ENCODE measurements at regions not wholly inside any gene's neighbourhood (a gene's known extent, or its start where the extent isn't known, plus 50 kb on each side); places are given as distances from the start of the nearest gene placed in this dataset.
A peak's percentile ranks its signal among the peaks of the same experiment; 100 is the strongest.

DNA sequence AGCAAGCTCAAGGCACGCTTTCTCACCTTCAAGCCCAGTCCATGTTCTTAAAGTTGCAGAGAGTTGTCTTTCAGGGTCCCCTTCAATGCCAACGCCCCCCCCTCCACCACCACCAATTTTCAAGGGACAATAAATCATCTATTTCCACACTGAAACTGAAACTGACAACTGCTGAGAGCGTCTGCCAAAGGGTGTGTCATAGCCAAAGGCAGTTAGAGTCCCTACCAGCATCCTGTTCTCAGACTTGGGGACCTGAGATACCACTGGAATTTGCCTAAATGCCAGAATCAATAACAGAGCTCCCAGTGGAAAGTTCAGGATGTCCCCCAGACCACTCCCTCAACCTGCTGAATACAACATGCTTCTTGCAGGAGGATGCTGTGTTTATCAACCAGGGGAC, 133.2 kb upstream of the SOX9 start:
- Histone ChIP-seq H3K9me3 (no peaks in the 10 kb centered on the region), H3K27me3 (no peaks in the 10 kb centered on the region), H3K36me3 (no peaks in the 10 kb centered on the region), H3K4me3 (no peak overlapping the region), H3K27ac (no peak overlapping the region), H3K4me1 (peaks cover 27% of the 10 kb centered on the region)
- TF ChIP-seq, protein P1, sequence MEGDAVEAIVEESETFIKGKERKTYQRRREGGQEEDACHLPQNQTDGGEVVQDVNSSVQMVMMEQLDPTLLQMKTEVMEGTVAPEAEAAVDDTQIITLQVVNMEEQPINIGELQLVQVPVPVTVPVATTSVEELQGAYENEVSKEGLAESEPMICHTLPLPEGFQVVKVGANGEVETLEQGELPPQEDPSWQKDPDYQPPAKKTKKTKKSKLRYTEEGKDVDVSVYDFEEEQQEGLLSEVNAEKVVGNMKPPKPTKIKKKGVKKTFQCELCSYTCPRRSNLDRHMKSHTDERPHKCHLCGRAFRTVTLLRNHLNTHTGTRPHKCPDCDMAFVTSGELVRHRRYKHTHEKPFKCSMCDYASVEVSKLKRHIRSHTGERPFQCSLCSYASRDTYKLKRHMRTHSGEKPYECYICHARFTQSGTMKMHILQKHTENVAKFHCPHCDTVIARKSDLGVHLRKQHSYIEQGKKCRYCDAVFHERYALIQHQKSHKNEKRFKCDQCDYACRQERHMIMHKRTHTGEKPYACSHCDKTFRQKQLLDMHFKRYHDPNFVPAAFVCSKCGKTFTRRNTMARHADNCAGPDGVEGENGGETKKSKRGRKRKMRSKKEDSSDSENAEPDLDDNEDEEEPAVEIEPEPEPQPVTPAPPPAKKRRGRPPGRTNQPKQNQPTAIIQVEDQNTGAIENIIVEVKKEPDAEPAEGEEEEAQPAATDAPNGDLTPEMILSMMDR (IDR thresholded peaks at IDR 0.05): no peak
- TF ChIP-seq POLR2AphosphoS5 (IDR thresholded peaks at IDR 0.05) (peak in 1 of 3 donors; percentile 47), EP300 (IDR thresholded peaks at IDR 0.05) (no peak)
- WGBS: 26% methylated on average over 3 of the region's 3 CpGs
- no peak for DNase-seq (ENCODE audit: low spot score in 2 of 2)

DNA sequence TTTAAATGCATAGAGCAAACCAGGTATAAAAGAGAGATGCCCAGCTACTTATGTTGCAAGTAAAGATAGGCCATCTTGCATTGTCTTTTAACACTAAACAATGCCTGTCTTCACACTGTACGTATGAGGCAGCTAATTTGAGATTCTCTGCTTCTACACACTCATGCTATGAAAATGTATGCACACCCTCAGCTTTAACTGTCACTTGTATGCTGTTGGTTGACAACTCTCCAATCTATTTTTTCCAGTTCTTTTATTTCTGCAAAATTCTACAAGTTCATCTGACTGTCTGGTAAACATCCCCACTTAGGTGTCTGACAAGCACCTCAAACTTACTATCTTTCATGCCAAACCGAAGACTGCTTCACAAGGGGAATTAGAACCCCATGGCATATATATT, 131.7 kb upstream of the SOX9 start:
- Histone ChIP-seq H3K4me3 (no peak overlapping the region), H3K36me3 (no peaks in the 10 kb centered on the region), H3K9me3 (no peaks in the 10 kb centered on the region), H3K4me1 (peaks cover 27% of the 10 kb centered on the region), H3K27ac (no peak overlapping the region), H3K27me3 (no peaks in the 10 kb centered on the region)
- no peak for TF ChIP-seq POLR2A (IDR thresholded peaks at IDR 0.05)
- TF ChIP-seq POLR2AphosphoS5 (IDR thresholded peaks at IDR 0.05): no peak
- TF ChIP-seq EP300 (IDR thresholded peaks at IDR 0.05): no peak
- TF ChIP-seq, protein P1 (IDR thresholded peaks at IDR 0.05): no peak
- WGBS: 79% methylated on average over 2 of the region's 2 CpGs
- no peak for DNase-seq (ENCODE audit: low spot score in 2 of 2)

DNA sequence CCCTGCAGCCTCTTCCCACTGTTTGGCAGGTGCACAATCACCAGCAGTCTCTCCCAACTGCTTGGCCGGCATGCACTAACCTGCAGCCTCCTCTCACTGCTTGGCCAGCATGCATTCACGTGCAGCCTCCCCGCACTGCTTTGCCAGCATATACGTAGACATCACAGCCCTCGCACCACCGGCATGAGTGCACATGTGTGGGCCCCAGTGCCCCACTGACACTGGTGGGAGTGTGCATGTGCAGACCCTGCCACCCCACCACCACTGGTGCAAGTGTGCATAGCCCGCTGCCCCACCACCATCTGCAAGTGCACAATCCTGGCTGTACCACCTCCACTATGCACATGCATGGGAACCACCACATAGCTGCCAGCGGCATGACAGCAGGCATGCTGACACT, 127.5 kb upstream of the SOX9 start:
- Histone ChIP-seq H3K4me3 (no peak overlapping the region), H3K27ac (no peak overlapping the region), H3K27me3 (no peaks in the 10 kb centered on the region), H3K4me1 (peaks cover 7% of the 10 kb centered on the region), H3K9me3 (no peaks in the 10 kb centered on the region), H3K36me3 (no peaks in the 10 kb centered on the region)
- peak in 1 of 2 donors; percentile 73 for DNase-seq (ENCODE audit: low spot score in 2 of 2)
- TF ChIP-seq POLR2AphosphoS5 (IDR thresholded peaks at IDR 0.05): no peak
- TF ChIP-seq, protein P1 (IDR thresholded peaks at IDR 0.05): no peak
- TF ChIP-seq EP300 (IDR thresholded peaks at IDR 0.05): no peak
- TF ChIP-seq POLR2A (IDR thresholded peaks at IDR 0.05): no peak
- WGBS: 67% methylated on average over 3 of the region's 8 CpGs

DNA sequence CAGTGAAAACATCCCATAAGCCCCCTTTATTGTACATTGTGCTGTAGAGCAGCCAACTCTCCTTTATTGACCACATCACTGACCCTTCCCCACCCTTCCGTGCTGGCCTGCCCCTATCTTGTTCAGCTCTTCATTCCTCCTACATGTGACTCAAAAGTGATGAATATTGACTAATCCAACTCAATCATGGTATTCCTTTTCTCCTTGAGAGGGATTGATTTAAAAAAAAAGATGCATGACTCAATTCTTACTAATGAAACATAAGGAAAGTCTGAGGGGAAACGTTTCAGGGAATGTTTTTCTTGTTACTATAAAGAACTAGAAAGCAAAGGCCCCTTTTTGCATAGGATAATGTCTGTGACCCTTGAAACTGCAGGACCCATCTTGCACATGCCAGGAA, 125.2 kb upstream of the SOX9 start:
- no peak overlapping the region for H3K4me3 ChIP-seq
- DNase-seq (ENCODE audit: low spot score in 2 of 2): no peak
- no peaks in the 10 kb centered on the region for H3K27me3 ChIP-seq
- H3K27ac ChIP-seq: no peak overlapping the region
- TF ChIP-seq EP300 (IDR thresholded peaks at IDR 0.05): no peak
- no peak for TF ChIP-seq POLR2A (IDR thresholded peaks at IDR 0.05)
- TF ChIP-seq POLR2AphosphoS5 (IDR thresholded peaks at IDR 0.05): no peak
- TF ChIP-seq, protein P1 (IDR thresholded peaks at IDR 0.05): no peak
- H3K9me3 ChIP-seq: no peaks in the 10 kb centered on the region
- H3K4me1 ChIP-seq: no peaks in the 10 kb centered on the region
- H3K36me3 ChIP-seq: no peaks in the 10 kb centered on the region
- 65% methylated on average over 2 of the region's 2 CpGs for WGBS

DNA sequence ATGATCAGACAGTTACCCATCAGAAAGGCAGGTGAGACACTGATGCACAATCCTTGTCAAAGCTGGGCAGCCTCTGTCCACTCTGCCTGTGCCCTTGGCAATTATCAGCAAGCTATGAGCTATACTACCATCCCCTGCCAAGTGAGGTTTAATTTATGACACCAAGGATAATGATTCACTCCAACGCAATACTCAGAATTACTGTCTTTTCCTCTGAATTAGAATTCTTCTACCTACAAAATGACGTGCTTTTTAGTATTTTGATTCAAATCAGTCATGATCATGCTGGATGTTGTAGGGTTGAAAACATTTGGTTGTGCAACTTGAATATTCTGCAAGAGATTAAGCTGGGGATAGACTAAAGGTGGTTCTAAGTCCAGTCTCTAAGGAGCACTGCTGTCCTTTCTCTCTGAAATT, 116.8 kb upstream of the SOX9 start:
- Histone ChIP-seq H3K36me3 (no peaks in the 10 kb centered on the region), H3K27ac (no peak overlapping the region), H3K27me3 (no peaks in the 10 kb centered on the region), H3K4me3 (no peak overlapping the region), H3K4me1 (no peaks in the 10 kb centered on the region), H3K9me3 (no peaks in the 10 kb centered on the region)
- WGBS: 60% methylated on average over 2 of the region's 2 CpGs
- TF ChIP-seq EP300 (IDR thresholded peaks at IDR 0.05) (no peak), POLR2AphosphoS5 (IDR thresholded peaks at IDR 0.05) (no peak)
- no peak for DNase-seq (ENCODE audit: low spot score in 2 of 2)
